HepG2 (cell line): ENCODE measurements at regions not wholly inside any gene's neighbourhood (a gene's known extent, or its start where the extent isn't known, plus 50 kb on each side); places are given as distances from the start of the nearest gene placed in this dataset.

Source experiments
- ATAC-seq: fragments of 200-7000 bp; cut with Tn5 transposase; 3 replicates; pipeline ENCODE4 v1.9.1; 2020; ENCODE audit warnings: mild to moderate bottlenecking, moderate library complexity
- BruUV-seq: library from RNA; stranded (reverse); fragments of 400-500 nt; replicated peaks from 2 replicates; lab custom pipeline; 2021; lab: Mats Ljungman, UMichigan
- CTCF ChIA-PET: fragments of 300-600 bp; formaldehyde crosslinking; extraction: SDS; loops from one replicate; lab custom pipeline; 2021; ENCODE audit warnings: low total read pairs, inconsistent platforms, low intra/inter-chr PET ratio; lab: Yijun Ruan, JAX
- POLR2A ChIA-PET: fragments of 350-600 bp; sonication (Branson Sonifier 250); formaldehyde crosslinking; loops from one replicate; lab custom pipeline; 2020; ENCODE audit warnings: antibody characterized with exemption, inconsistent platforms; lab: Yijun Ruan, JAX
- DNase-seq: peaks from one replicate; pipeline ENCODE4 v3.0.0-alpha.2; 2015; ENCODE audit warnings: low spot score
- FAIRE-seq: peaks from 3 replicates; lab custom pipeline; 2011; peaks lifted over from hg19 to GRCh38; lab: Jason Lieb, UNC
- H2AFZ ChIP-seq: one replicate; pipeline ENCODE4 v1.6.1; 2011; ENCODE audit warnings: low read length, inconsistent platforms
- H3K27ac ChIP-seq: fragments of 300-600 bp; 3 replicates; pipeline ENCODE4 v1.8.0; 2011; ENCODE audit warnings: mixed run types, mild to moderate bottlenecking, mixed read lengths, low read length, inconsistent platforms; ENCODE audit not compliant: insufficient read depth; ENCODE audit errors: extremely low read length
- H3K27me3 ChIP-seq, 2 experiments: fragments of 200-600 bp in 1 of 2; 2 replicates in 1 of 2; 3 replicates in 1 of 2; pipeline versions ENCODE4 v1.6.0 to v1.8.0; 2011; ENCODE audit warnings: low read length in 2 of 2, mild to moderate bottlenecking in 2 of 2, moderate library complexity in 2 of 2, inconsistent platforms in 1 of 2; ENCODE audit not compliant: insufficient read depth in 2 of 2, control insufficient read depth in 1 of 2
- H3K36me3 ChIP-seq, 2 experiments: fragments of 200-600 bp in 1 of 2; replicated peaks in 1 of 2; 2 replicates in 1 of 2; 3 replicates in 1 of 2; pipeline versions ENCODE4 v1.5.1 to v1.8.0; 2011; ENCODE audit warnings: low read length in 2 of 2, inconsistent platforms in 1 of 2; ENCODE audit not compliant: insufficient read depth in 2 of 2, control insufficient read depth in 1 of 2
- H3K4me1 ChIP-seq: 2 replicates; pipeline ENCODE4 v1.5.1; 2012; ENCODE audit warnings: low read length, inconsistent platforms; ENCODE audit not compliant: insufficient read depth
- H3K4me2 ChIP-seq: 2 replicates; pipeline ENCODE4 v1.6.0; 2011; ENCODE audit warnings: low read depth, low read length, inconsistent platforms
- H3K4me3 ChIP-seq, 3 experiments: fragments of 200-600 bp in 1 of 3; sonication (generic), shearing (Covaris generic) in 1 of 3; replicated peaks in 1 of 3; 2 replicates each; pipeline ENCODE4 v1.5.1; 2011 to 2016; ENCODE audit warnings: low read length in 3 of 3, inconsistent platforms in 2 of 3, low read depth in 2 of 3, mild to moderate bottlenecking in 2 of 3, control low read depth in 1 of 3, mixed read lengths in 1 of 3; ENCODE audit not compliant: insufficient read depth in 1 of 3
- H3K79me2 ChIP-seq: one replicate; pipeline ENCODE4 v1.6.1; 2011; ENCODE audit warnings: low read length, inconsistent platforms; ENCODE audit not compliant: insufficient read depth
- H3K9ac ChIP-seq: 2 replicates; pipeline ENCODE4 v1.6.0; 2011; ENCODE audit warnings: mild to moderate bottlenecking, low read depth, low read length, inconsistent platforms; ENCODE audit not compliant: insufficient read depth
- H3K9me3 ChIP-seq: 2 replicates; pipeline ENCODE4 v1.5.1; 2012; ENCODE audit warnings: mild to moderate bottlenecking, low read length
- H4K20me1 ChIP-seq: 2 replicates; pipeline ENCODE4 v1.6.0; 2011; ENCODE audit warnings: inconsistent platforms, mild to moderate bottlenecking, low read length, moderate library complexity; ENCODE audit not compliant: insufficient read depth
- ATF7-NPFF ChIP-seq: sonication (generic); formaldehyde crosslinking; IDR thresholded peaks from 2 replicates; pipeline ENCODE4 v1.8.1; 2023; ENCODE audit warnings: mild to moderate bottlenecking, low read depth, missing genetic modification reagents, moderate library complexity
- JDP2 ChIP-seq: sonication (generic); formaldehyde crosslinking; IDR thresholded peaks from 2 replicates; pipeline ENCODE4 v1.8.1; 2022; ENCODE audit warnings: missing genetic modification reagents, borderline replicate concordance
- KLF12 ChIP-seq: sonication (generic); formaldehyde crosslinking; IDR thresholded peaks from 2 replicates; pipeline ENCODE4 v1.4.0; 2020; ENCODE audit warnings: missing genetic modification reagents, borderline replicate concordance
- MXI1 ChIP-seq: IDR thresholded peaks from 3 replicates; pipeline ENCODE4 v1.6.1; 2012; ENCODE audit warnings: low read depth, low read length, inconsistent platforms, borderline replicate concordance
- NCOA2 ChIP-seq: sonication (generic); formaldehyde crosslinking; IDR thresholded peaks from 2 replicates; pipeline ENCODE4 v1.8.0; 2022; ENCODE audit warnings: inconsistent platforms
- NR2C2 ChIP-seq: sonication (generic); formaldehyde crosslinking; IDR thresholded peaks from 2 replicates; pipeline ENCODE4 v1.4.0; 2020; ENCODE audit warnings: missing genetic modification reagents, mild to moderate bottlenecking, moderate library complexity, borderline replicate concordance
- SMC3 ChIP-seq: IDR thresholded peaks from 2 replicates; pipeline ENCODE4 v1.6.1; 2011; ENCODE audit warnings: low read length, improper control_type of control experiment
- SPEN ChIP-seq: sonication (generic); formaldehyde crosslinking; IDR thresholded peaks from 2 replicates; pipeline ENCODE4 v1.5.1; 2020; ENCODE audit warnings: low read depth, mild to moderate bottlenecking, missing genetic modification reagents
- ZBTB42 ChIP-seq: sonication (generic); formaldehyde crosslinking; IDR thresholded peaks from 2 replicates; pipeline ENCODE4 v1.5.0; 2020; ENCODE audit warnings: mild to moderate bottlenecking, missing genetic modification reagents
- ZC3H4 ChIP-seq: sonication (generic); formaldehyde crosslinking; IDR thresholded peaks from 2 replicates; pipeline ENCODE4 v1.4.0; 2020; ENCODE audit warnings: missing genetic modification reagents, borderline replicate concordance
- ZNF232 ChIP-seq: sonication (generic); formaldehyde crosslinking; IDR thresholded peaks from 2 replicates; pipeline ENCODE4 v1.4.0; 2020; ENCODE audit warnings: missing genetic modification reagents, borderline replicate concordance
- ZNF24 ChIP-seq: fragments of 450-650 bp; IDR thresholded peaks from 2 replicates; pipeline ENCODE4 v1.6.1; 2017; ENCODE audit warnings: antibody characterized with exemption, mild to moderate bottlenecking
- ZNF251 ChIP-seq: sonication (generic); formaldehyde crosslinking; IDR thresholded peaks from 2 replicates; pipeline ENCODE4 v1.9.0; 2021; ENCODE audit warnings: mild to moderate bottlenecking, missing genetic modification reagents
- ZNF33B ChIP-seq: sonication (generic); formaldehyde crosslinking; IDR thresholded peaks from 2 replicates; pipeline ENCODE4 v1.5.1; 2020; ENCODE audit warnings: mild to moderate bottlenecking, missing genetic modification reagents
- ZNF382 ChIP-seq: sonication (generic); formaldehyde crosslinking; IDR thresholded peaks from 2 replicates; pipeline ENCODE4 v1.5.0; 2020; ENCODE audit warnings: missing genetic modification reagents, mild to moderate bottlenecking, borderline replicate concordance
- ZNF496 ChIP-seq: sonication (generic); formaldehyde crosslinking; IDR thresholded peaks from 2 replicates; pipeline ENCODE4 v1.8.1; 2023; ENCODE audit warnings: mild to moderate bottlenecking, moderate library complexity, missing genetic modification reagents; ENCODE audit not compliant: insufficient replicate concordance
- ZNF841 ChIP-seq: sonication (generic); formaldehyde crosslinking; IDR thresholded peaks from 2 replicates; pipeline ENCODE4 v1.8.1; 2023; ENCODE audit warnings: missing genetic modification reagents, borderline replicate concordance
- WGBS: methylation state at CpG from one replicate; pipeline ENCODE4 v1.1.6; 2017; ENCODE audit warnings: low lambda C conversion rate; 5-methylcytosine and 5-hydroxymethylcytosine counted together
- in situ Hi-C: cut with HindIII; loops from 2 replicates; pipeline ENCODE4 v1.10.0; 2017; ENCODE audit warnings: low pct_unique_long_range_greater_than_20kb; ENCODE audit not compliant: extremely low pct_ligation_motif_present
- intact Hi-C: fragments of 100-400 bp; cut with micrococcal nuclease; formaldehyde crosslinking; loops from one replicate; pipeline ENCODE4 v1.10.0; 2022; ENCODE audit not compliant: unreplicated experiment

- TF ChIP-seq NCOA2: no peak
- no peak for TF ChIP-seq ZNF496 (CRISPR knock-in tag)
- TF ChIP-seq SMC3: no peak
Measured at GRCh38 chr13:80649274-80649673, 308.3 kb upstream of the SPRY2 start (continued).

DNA sequence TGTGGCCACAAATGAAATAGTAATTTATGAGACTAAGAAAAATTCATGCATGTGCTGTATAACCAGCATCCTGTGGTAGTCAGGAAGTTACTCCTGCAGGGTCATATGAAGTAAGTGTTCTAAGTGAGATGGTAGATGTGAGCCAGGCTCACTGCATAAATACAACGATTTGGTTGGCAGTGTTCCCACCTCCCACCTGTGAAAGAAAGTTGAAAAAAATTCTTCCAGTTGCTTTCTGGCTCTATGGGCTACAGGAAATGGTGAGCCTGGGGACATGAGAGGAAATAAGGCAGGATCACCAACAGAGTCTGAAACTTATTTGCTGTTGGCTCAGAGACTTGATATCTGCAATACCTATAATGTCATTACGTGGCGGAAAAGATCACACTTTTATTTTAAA is 301.7 kb upstream of the SPRY2 start:
- Histone ChIP-seq H3K9ac (no peak overlapping the region), H3K36me3 (no peaks in the 10 kb centered on the region), H3K27me3 (no peaks in the 10 kb centered on the region), H4K20me1 (no peaks in the 10 kb centered on the region), H2AFZ (no peak overlapping the region), H3K9me3 (peaks cover 69% of the 10 kb centered on the region), H3K4me1 (no peaks in the 10 kb centered on the region), H3K79me2 (no peaks in the 10 kb centered on the region), H3K27ac (no peak overlapping the region), H3K4me2 (no peak overlapping the region)
- intact Hi-C loops: no loop called here
- DNase-seq: no peak
- no peak for ATAC-seq
- no peak for FAIRE-seq
- BruUV-seq: no TSS peak
- in situ Hi-C loops: no loop called here
- POLR2A ChIA-PET: no interaction called here
- CTCF ChIA-PET: no interaction called here
- 26% methylated on average over 3 of the region's 3 CpGs for WGBS
- TF ChIP-seq ZNF382 (CRISPR knock-in tag): no peak
- no peak for TF ChIP-seq ZNF232 (CRISPR knock-in tag)
- no peak for TF ChIP-seq JDP2 (CRISPR knock-in tag)
- no peak for TF ChIP-seq ZBTB42 (CRISPR knock-in tag)
- no peak for TF ChIP-seq ZNF841 (CRISPR knock-in tag)
- TF ChIP-seq NR2C2 (CRISPR knock-in tag): no peak
- no peak for TF ChIP-seq ATF7-NPFF (CRISPR knock-in tag)
- TF ChIP-seq KLF12 (CRISPR knock-in tag): no peak
- TF ChIP-seq ZC3H4 (CRISPR knock-in tag): no peak
- TF ChIP-seq ZNF251 (CRISPR knock-in tag): no peak
- no peak for TF ChIP-seq ZNF33B
- no peak for TF ChIP-seq ZNF24
- TF ChIP-seq MXI1: no peak
- TF ChIP-seq SMC3: no peak
- no peak for TF ChIP-seq SPEN (CRISPR knock-in tag)
- TF ChIP-seq, all 625 proteins: peak for 0
- no peak overlapping the region for H3K4me3 ChIP-seq
